Stimulated activated CD4-positive, alpha-beta T cell treated with anti-CD3 and anti-CD28 coated beads, Interleukin-12 subunit alpha, Interleukin-12 subunit beta, amount 100 ng/mL, for 24 hours (primary cell): ENCODE measurements at regions not wholly inside any gene's neighbourhood (a gene's known extent, or its start where the extent isn't known, plus 50 kb on each side); places are given as distances from the start of the nearest gene placed in this dataset.

Experiments
- DNase-seq, 2 experiments: peaks; one replicate each; pipeline ENCODE4 v3.0.0-alpha.2; 2020; ENCODE audit warnings: low read depth in 2 of 2

DNA sequence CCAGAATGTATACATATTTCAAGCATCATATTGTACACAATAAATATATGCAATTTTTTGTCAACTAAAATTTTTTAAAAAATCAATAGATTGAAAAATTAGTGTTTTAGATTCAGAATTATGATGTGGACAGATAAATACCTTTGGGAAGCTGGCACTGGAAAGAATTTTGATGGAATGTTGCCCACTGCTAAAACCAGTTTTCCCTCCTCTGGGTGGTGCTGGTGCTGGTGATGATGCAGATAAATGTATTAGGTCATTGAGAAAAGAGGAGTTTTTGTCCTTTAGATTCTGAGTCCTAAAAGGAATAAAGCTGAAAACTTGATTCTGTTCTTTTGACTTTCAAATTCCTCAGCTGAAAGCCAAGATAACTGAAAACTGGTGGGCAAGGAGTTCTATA lies 56.0 kb upstream of the SUCLG2 start:
- DNase-seq, result no peak

DNA sequence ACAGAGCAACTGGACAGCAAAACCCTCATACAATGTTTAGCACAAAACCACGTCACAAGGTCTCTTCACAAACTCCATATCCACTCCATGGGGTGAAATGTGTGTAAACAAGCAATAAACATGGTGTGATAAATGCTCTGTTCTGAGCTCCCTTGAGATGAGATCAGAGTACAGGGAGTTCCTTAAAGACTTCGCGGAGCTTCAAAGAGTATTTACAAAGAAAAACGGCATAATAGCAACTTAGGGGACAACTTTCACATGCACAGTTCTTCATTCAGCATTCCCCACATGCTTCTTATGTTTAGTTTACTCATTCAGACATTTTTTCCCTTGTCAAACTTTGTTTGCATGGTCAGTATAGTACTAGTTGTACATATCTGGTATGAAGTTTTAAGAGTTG lies 52.5 kb upstream of the SUCLG2 start:
- DNase-seq, result no peak

DNA sequence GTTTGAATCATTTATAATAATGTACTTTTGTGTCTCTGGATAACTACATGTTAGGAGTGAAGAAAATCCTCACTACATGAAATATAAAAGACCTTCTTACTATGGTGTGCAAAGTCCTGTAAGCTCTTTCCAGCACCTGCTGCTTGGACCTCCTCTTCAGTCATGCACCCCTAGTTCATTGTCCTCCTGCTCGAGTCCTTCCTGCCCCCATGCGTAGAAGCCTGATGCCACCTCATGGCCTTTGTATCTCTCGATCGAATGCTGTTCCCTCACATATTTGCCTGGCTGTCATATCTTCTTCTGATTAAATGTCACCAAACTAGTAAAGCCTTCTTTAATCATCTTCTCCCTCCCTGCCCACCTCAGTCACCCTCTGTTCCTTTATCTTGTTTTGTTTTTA lies 49.9 kb upstream of the SUCLG2 start:
- no peak for DNase-seq
